GM19397 (cell line): ENCODE measurements at regions not wholly inside any gene's neighbourhood (a gene's known extent, or its start where the extent isn't known, plus 50 kb on each side); places are given as distances from the start of the nearest gene placed in this dataset.

Experiments
- ATAC-seq: cut with Tn5 transposase; IDR thresholded peaks from one replicate; pipeline ENCODE4 v1.9.1; 2021; ENCODE audit warnings: mild to moderate bottlenecking, moderate library complexity; ENCODE audit not compliant: unreplicated experiment

- no peak for ATAC-seq
These were observed 177.5 kb downstream of the ANKRD50 start for GRCh38 chr4:124535003-124535402.

- ATAC-seq = no peak
These were observed 175.6 kb downstream of the ANKRD50 start for GRCh38 chr4:124536946-124537345.

- ATAC-seq = no peak
These were observed 174.6 kb downstream of the ANKRD50 start for GRCh38 chr4:124537971-124538370.

DNA sequence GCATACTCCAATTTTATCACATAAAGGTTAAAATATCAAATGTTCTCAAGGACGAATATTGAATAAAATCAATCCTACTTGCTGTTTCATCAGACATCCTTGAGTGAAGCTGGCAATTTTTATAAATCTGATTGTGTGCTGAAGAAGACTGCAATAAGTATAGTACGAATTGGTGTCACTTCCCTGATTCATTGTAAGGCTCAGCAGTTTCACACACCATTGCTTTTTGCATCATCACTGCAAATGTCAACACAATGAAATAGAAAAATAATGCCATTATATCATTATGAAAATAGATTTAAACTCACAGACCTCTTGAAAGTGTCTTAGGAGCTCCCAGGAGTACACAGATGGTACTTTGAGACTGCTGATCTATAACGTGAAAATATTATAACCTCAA is 172.5 kb downstream of the ANKRD50 start:
- no peak for ATAC-seq

- ATAC-seq = no peak
These were observed 170.7 kb downstream of the ANKRD50 start for GRCh38 chr4:124541652-124542420.

- no peak for ATAC-seq
These were observed 156.6 kb downstream of the ANKRD50 start for GRCh38 chr4:124555959-124556358.

DNA sequence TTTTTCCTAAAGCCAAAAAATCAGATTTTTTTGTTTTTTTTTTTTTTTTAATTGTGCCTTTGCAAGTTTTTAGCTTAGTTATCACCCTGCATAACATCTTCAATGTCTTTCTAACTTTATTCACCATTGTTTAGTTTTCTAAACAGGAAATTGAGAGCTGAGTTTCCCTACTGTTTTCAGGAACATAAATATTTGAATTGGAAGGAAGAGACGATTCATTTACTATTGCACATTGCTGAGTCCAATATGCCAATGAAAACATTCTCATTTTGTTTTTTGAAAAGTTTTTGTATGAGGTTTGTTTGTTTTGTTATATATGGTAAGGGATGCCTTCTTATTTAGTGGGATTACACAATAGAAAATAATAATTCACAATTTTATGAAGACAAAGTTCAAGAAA is 148.4 kb downstream of the ANKRD50 start:
- no peak for ATAC-seq

DNA sequence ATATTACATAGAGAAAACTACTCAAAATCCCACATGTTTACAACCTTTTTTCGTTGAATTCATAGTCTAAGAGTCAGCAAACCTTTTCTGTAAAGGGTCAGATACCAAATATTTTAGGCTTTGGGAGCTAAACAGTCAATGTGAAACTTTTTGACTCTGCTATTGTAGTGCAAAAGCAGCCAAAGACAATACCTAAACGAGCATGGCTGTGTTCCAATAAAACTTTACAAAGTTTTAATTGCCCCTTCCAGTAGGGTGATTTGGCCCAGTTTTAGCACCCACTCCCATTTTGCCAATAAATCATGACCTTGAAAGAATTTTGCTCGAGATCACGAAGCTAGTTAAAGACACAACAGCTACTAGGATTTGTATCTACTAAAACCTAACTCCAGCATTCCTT is 147.2 kb downstream of the ANKRD50 start:
- no peak for ATAC-seq

DNA sequence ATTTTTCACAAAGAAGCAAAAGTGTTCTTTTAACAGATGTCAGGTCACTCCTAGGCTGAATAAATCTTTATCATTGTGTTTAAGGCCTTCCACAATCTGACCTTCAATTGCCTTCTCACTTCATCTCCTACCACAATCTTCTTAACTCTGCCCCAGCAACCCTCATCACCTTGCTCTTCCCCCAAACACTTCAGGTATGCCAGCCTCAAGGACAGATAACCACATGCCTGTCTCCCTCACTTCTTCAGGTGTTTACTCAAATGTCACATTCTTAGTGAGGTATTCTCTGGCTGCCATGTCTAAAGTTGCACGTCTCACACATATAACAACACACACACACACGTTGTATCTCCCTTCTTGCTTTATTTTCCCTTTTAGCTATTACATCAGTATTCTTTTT is 146.5 kb downstream of the ANKRD50 start:
- ATAC-seq = no peak

GRCh38 chr4:124573056-124573455 is 139.5 kb downstream of the ANKRD50 start:
- no peak for ATAC-seq

DNA sequence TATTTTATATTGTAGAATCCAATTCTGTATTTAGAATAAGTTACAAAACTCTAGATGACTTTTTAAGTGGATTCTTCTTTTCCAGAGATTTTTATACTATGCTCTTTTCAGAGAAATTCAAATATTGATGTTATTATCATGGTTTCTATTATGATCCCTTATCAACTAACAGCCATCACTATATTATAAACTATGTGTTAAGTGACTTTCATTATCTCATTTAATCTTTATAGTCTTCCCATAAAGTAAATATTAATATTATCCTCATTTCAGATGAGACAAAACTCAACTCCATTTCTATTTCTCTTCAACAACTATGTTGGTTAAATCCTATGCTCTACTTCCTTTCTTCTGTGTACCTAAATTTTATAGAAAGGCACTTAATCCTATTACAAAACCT is 132.6 kb downstream of the ANKRD50 start:
- no peak for ATAC-seq

DNA sequence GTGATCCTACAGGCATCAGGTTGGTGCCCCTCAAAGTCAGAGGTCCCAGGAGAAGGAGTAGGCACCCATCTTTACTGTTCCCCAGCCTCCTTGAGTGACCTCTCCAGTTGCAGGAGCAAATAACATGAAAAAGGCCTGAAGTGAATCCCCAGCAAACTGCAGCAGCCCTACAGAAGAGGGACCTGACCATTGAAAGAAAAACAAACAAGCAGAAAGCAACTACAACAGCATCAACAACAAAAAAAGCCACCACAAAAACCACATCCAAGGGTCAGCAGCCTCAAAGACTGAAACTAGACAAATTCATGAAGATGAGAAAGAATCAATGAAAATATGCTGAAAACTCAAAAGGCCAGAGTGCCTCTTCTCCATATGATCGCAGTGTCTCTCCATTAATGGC is 128.7 kb downstream of the ANKRD50 start:
- ATAC-seq = no peak

GRCh38 chr4:124589786-124590185 is 122.7 kb downstream of the ANKRD50 start:
- ATAC-seq = no peak

GRCh38 chr4:124590480-124590879 is 122.1 kb downstream of the ANKRD50 start:
- ATAC-seq = no peak

- ATAC-seq = no peak
These were observed 120.9 kb downstream of the ANKRD50 start for GRCh38 chr4:124591637-124592036.

- ATAC-seq = no peak
These were observed 119.0 kb downstream of the ANKRD50 start for GRCh38 chr4:124593494-124593893.

DNA sequence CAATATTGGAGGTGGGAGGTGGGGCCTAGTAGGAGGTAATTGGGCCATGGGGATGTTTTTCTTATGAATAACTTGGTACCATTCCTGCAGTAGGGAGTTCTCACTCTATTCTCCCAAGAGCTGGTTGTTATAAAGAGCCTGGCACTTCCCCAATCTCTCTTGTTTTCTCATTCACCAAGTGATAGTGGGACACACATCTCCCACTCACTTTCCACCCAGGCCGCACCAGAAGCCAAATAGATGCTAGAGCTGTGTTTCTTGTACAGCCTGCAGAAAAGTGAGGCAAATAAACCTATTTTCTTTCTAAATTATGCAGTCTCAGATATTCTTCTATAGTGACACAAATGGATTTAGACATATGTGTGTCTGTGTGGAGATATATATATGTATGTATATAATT is 117.6 kb downstream of the ANKRD50 start:
- ATAC-seq = no peak

GRCh38 chr4:124596816-124597215 is 115.7 kb downstream of the ANKRD50 start:
- ATAC-seq = no peak

- no peak for ATAC-seq
These were observed 102.3 kb downstream of the ANKRD50 start for GRCh38 chr4:124610211-124610610.
